Dendritic cell treated with granulocyte-macrophage colony-stimulating factor and Interleukin-4, amounts not matched to agents 40 ng/mL and 50 ng/mL, for 4 days (primary cell): ENCODE measurements at regions not wholly inside any gene's neighbourhood (a gene's known extent, or its start where the extent isn't known, plus 50 kb on each side); places are given as distances from the start of the nearest gene placed in this dataset.
"Not testable (repeated sequence)": the region's sequence is repeated elsewhere in the genome, so short reads cannot be mapped to it uniquely, and the experiment has no call there.

Experiments
- H3K27ac Mint-ChIP-seq: one replicate; pipeline ENCODE4 v1.8.0; 2022; ENCODE audit warnings: mild to moderate bottlenecking, mixed read lengths
- H3K27me3 Mint-ChIP-seq: one replicate; pipeline ENCODE4 v1.8.0; 2022; ENCODE audit warnings: mild to moderate bottlenecking, mixed read lengths
- H3K36me3 Mint-ChIP-seq: one replicate; pipeline ENCODE4 v1.8.0; 2022; ENCODE audit warnings: low read depth, mixed read lengths
- H3K4me1 Mint-ChIP-seq: one replicate; pipeline ENCODE4 v1.8.0; 2022; ENCODE audit warnings: low read depth, mixed read lengths
- H3K4me3 Mint-ChIP-seq: one replicate; pipeline ENCODE4 v1.8.0; 2022; ENCODE audit warnings: mild to moderate bottlenecking, moderate library complexity, mixed read lengths
- H3K9me3 Mint-ChIP-seq: one replicate; pipeline ENCODE4 v1.8.0; 2022; ENCODE audit warnings: mixed read lengths
- intact Hi-C: fragments of 100-400 bp; cut with micrococcal nuclease; formaldehyde crosslinking; loops from one replicate; pipeline ENCODE4 v1.15.0; 2022

DNA sequence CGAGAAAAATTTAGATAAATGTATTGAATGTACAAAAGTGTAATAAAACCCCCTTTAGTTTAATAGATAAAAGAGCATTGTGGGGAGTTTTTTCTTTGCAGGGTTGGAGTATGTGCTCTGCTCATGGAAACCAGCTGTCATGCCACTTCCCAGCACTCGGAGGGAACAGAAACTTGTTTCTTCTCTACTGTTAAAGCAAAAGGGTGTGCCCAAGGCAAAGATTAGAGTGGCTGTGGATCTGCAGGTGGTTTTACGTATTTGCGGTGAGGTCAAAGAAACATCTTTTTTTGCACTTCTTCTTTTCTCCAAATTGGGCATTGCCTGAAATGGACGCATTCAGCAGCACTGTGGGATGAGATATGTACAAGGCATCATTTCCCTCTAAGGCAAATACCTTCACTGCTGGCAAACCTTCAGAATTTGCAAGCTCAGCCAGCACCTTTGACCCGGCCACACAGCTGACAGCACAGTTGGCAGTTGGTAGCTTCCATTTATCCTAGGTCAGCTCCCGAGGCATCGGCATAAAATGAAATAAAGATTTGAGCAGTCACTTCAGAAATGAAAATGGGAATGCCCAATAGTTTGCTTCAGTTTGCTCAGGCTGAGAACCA lies 178.4 kb upstream of the EYA4 start:
- Mint-ChIP-seq H3K27ac (no peak overlapping the region), H3K36me3 (no peaks in the 10 kb centered on the region), H3K9me3 (no peaks in the 10 kb centered on the region), H3K27me3 (no peaks in the 10 kb centered on the region), H3K4me3 (no peak overlapping the region), H3K4me1 (no peaks in the 10 kb centered on the region)
- intact Hi-C loops, result no loop called here

DNA sequence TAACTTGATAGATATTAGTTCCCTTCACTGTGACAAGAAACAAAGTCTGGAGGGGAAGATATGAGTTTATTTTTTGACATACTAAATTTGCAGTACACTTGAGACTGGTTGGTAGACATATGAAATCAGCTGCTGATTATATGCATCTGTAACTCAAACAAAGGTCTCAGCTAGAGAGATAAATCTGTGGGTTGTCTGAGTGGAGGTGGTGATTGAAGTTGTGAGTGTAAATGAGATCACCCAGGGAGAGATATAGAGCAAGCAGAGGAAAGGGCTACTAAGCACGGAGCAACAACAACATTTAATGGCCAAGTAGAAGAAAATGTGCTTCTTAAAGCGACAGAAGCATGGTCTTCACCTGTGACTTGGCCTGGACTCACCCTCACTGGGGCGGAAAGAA lies 173.2 kb upstream of the EYA4 start:
- Mint-ChIP-seq H3K36me3 (no peaks in the 10 kb centered on the region), H3K27ac (no peak overlapping the region), H3K27me3 (no peaks in the 10 kb centered on the region), H3K4me3 (no peak overlapping the region), H3K4me1 (no peaks in the 10 kb centered on the region), H3K9me3 (no peaks in the 10 kb centered on the region)
- intact Hi-C loops, result no loop called here

DNA sequence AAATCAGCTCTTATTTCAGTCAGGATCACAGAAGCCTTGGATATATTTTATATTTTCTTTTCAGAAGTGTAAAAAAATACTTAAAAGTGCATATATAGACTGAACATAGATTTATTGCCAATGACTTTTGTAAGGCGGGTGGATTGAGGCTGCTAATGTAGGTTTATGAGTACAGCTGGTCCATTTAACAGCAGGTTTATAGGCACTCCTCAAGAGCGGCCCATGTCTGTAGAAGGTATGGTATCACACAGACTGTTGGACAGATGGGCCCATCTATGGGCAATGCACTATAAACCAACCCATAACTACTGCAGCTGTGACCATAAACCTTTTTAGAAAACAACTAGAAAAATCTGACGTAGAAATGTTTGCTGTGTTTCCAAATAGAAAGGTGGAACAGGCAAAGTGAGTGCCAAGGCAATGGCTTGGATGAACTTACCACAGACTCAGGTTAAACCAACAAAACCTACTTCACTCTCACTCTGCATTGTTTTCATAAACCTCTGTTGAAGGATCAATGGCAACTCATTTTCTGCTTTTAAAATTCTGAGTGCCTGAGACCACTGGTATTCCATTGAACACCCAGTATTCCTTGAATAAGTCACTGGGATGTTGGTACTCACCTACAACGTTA lies 170.6 kb upstream of the EYA4 start:
- Mint-ChIP-seq H3K27ac (no peak overlapping the region), H3K4me3 (no peak overlapping the region), H3K4me1 (no peaks in the 10 kb centered on the region), H3K9me3 (no peaks in the 10 kb centered on the region), H3K27me3 (no peaks in the 10 kb centered on the region), H3K36me3 (no peaks in the 10 kb centered on the region)
- intact Hi-C loops, result no loop called here

DNA sequence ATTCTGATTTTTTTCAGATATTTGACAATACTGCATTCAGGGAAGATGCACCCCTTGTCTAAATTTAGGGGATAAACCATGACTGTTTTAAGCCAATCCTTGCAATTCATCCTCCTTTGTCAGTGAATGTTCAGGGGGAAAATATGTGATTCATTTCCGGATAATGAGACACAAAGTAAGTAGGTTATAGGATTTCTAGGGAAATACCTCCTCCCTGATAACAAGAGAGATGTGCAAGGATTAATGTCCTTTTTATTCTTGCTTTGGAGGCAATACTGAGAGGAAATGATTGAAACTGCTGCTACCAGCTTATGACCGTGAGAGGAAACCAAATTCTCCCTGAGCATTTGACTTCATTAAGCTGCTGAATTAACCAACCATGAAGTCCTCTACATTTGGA lies 161.3 kb upstream of the EYA4 start:
- intact Hi-C loops, result no loop called here
- no peak overlapping the region for H3K27ac Mint-ChIP-seq
- no peaks in the 10 kb centered on the region for H3K9me3 Mint-ChIP-seq
- no peaks in the 10 kb centered on the region for H3K4me1 Mint-ChIP-seq
- H3K4me3 Mint-ChIP-seq, result no peak overlapping the region
- H3K27me3 Mint-ChIP-seq, result no peaks in the 10 kb centered on the region
- no peaks in the 10 kb centered on the region for H3K36me3 Mint-ChIP-seq

DNA sequence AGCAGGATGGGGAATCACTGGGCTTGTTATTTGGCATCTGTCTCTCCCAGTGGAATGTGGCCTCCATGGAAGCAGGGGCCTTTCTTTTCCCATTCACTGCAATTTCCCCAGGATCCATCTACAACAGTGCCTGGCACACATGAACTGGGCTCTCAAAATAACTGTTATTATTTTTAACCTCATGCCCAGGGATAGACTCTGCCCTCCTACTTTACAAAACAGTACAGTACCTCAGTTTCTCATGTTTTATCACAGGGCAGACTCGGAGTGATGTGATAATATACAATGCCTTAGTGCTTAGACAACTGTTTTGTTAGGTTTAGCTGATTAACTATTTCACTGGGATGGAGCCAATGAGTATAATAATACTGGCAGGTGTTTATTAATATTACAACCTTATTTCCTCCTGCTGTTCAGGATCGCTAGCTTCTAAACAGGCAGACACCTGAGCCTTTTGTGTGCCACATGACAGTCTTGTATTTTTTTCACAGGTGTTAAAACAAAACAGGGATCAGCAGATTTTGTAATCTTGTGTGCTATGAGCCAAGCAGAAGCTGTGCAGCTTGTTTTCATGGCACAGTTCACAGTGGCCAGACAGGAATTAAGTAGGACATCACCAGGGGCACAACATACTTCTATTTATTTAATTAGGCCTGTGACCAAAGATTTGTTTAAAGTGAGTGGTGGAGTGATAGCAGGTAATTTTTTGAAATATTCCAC lies 157.7 kb upstream of the EYA4 start:
- intact Hi-C loops, result no loop called here
- H3K27ac Mint-ChIP-seq, result no peak overlapping the region
- H3K4me3 Mint-ChIP-seq, result no peak overlapping the region
- no peaks in the 10 kb centered on the region for H3K4me1 Mint-ChIP-seq
- H3K36me3 Mint-ChIP-seq, result no peaks in the 10 kb centered on the region
- H3K27me3 Mint-ChIP-seq, result no peaks in the 10 kb centered on the region
- no peaks in the 10 kb centered on the region for H3K9me3 Mint-ChIP-seq

DNA sequence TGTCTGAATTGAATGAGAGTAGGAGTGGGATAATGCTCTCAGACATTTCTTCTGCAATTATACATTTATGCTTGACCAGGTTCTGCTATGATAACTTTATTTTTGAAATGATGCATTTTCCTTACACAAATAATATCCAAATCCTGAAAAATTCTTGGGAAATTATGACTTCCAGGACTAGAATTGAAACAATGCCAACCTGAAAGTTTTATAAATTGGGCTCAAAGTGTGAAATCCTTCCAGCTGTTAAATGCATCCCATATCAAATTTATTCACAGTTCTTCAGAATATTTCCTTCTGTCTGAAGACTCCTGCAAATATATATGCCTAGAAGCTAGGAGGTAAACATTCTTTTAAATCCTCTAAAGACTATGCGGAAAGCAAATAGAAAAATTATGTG lies 155.7 kb upstream of the EYA4 start:
- H3K27ac Mint-ChIP-seq, result no peak overlapping the region
- no peaks in the 10 kb centered on the region for H3K4me1 Mint-ChIP-seq

DNA sequence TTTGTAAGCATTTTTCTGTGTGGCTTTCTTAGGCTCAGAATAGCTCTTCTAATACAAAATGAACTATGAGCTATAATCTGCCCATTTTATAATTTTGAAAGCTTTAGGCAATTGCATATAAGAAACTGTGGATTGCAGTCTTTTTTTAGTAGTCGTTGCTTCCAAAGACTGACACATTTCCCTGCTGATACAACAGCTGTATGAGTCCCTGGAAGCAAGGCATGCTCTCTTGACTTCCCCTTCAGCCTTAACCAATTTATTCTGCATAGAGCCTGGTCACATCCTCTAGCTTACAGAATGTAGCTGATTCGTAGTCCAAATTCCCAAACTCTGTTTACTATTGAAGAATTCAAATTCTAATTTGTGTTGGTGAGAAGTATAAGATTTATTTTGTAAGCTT lies 155.3 kb upstream of the EYA4 start:
- Mint-ChIP-seq H3K4me1 (no peaks in the 10 kb centered on the region), H3K4me3 (no peak overlapping the region), H3K36me3 (no peaks in the 10 kb centered on the region), H3K9me3 (no peaks in the 10 kb centered on the region), H3K27me3 (no peaks in the 10 kb centered on the region), H3K27ac (no peak overlapping the region)
- intact Hi-C loops, result no loop called here

More for the DNA sequence above, 155.7 kb upstream of the EYA4 start:
- Mint-ChIP-seq H3K27me3 (no peaks in the 10 kb centered on the region), H3K9me3 (no peaks in the 10 kb centered on the region), H3K4me3 (no peak overlapping the region), H3K36me3 (no peaks in the 10 kb centered on the region)
- intact Hi-C loops, result no loop called here

DNA sequence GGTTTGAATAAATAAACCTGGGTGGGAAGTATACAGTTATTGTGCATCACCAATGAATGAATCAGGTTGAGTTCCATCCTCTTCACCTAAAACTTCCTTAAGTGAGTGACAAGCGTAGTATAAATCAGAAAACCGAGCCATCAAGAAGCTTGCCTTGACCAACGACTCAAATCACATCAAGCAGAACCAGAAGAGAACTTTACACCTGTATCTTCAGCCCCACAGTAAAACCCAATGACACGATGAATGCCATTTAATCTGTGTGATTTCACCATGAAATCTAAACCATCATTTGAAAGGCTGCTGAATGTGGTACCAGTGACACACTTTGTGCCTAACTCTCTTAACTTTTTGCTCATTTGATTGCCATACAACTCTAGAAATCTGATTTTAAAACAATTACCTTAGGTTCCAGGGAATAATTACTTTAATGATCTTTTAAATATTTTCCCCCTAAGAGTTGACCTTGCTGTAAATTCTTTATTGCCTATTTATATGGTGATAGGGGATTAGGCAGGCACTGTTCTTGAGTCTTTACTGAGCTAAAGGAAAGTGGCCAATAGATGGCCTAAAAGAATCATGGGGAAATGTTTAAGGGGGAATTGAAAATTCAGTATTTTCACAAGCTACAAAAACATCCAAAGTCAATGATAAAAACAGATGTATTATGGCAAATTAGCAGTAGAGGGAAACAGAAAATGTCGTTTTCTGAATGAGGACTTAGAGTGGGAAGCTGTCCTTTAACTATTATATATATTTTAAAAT lies 152.0 kb upstream of the EYA4 start:
- H3K27me3 Mint-ChIP-seq, result no peaks in the 10 kb centered on the region
- H3K4me3 Mint-ChIP-seq, result no peak overlapping the region
- H3K4me1 Mint-ChIP-seq, result no peaks in the 10 kb centered on the region
- no peaks in the 10 kb centered on the region for H3K9me3 Mint-ChIP-seq
- intact Hi-C loops, result no loop called here
- H3K27ac Mint-ChIP-seq, result no peak overlapping the region
- no peaks in the 10 kb centered on the region for H3K36me3 Mint-ChIP-seq

DNA sequence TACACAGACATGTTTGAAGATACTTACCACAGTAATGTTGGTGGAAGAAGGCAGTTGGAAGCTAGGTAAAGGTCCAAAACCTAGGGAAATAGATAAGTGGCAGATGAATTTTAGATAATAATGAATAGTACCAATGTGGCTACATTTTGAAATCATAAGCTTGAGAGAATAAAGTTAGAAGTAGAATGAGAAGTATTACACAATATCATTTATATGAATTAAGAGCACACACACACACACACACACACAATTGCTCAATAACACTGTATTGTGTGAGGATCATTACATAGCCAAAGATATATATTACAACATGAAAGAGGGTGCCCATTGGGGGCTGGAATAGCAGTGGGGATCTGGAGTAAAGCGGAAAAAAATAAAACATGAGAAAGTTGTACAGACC lies 149.0 kb upstream of the EYA4 start:
- no peaks in the 10 kb centered on the region for H3K4me1 Mint-ChIP-seq
- intact Hi-C loops, result no loop called here
- H3K36me3 Mint-ChIP-seq, result no peaks in the 10 kb centered on the region

GRCh38 chr6:133092771-133093170 lies 148.4 kb upstream of the EYA4 start:
- intact Hi-C loops, result no loop called here
- no peaks in the 10 kb centered on the region for H3K36me3 Mint-ChIP-seq
- no peaks in the 10 kb centered on the region for H3K27me3 Mint-ChIP-seq
- H3K4me1 Mint-ChIP-seq, result no peaks in the 10 kb centered on the region
- H3K27ac Mint-ChIP-seq, result no peak overlapping the region
- no peaks in the 10 kb centered on the region for H3K9me3 Mint-ChIP-seq
- H3K4me3 Mint-ChIP-seq, result no peak overlapping the region

More for the DNA sequence above, 149.0 kb upstream of the EYA4 start:
- Mint-ChIP-seq H3K4me3 (no peak overlapping the region), H3K27me3 (no peaks in the 10 kb centered on the region), H3K27ac (no peak overlapping the region), H3K9me3 (no peaks in the 10 kb centered on the region)

GRCh38 chr6:133093211-133093610 lies 147.9 kb upstream of the EYA4 start:
- H3K27me3 Mint-ChIP-seq, H3K4me3 Mint-ChIP-seq, H3K9me3 Mint-ChIP-seq, intact Hi-C loops, H3K4me1 Mint-ChIP-seq, H3K36me3 Mint-ChIP-seq, H3K27ac Mint-ChIP-seq: not testable (repeated sequence)

DNA sequence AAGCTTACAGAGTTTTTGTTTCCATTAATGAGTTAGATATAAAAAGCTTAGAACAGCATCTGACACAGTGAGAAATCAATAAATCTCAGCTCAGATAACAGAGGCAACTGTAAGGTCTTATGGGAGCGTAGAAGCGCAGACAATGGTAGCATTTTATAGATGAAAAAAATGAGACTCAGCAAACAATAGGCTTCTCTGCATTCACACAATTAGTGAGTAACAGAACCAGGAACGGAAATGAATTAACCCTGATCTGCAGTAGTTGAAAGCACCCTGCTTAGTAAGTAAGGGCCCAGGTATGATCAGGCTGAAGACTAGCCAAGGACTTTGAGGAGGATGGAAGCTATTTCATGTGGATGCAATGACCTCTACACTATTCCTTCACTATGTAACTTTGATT lies 147.2 kb upstream of the EYA4 start:
- H3K9me3 Mint-ChIP-seq, result no peaks in the 10 kb centered on the region
- intact Hi-C loops, result no loop called here
- H3K4me3 Mint-ChIP-seq, result no peak overlapping the region
- H3K4me1 Mint-ChIP-seq, result no peaks in the 10 kb centered on the region
- H3K36me3 Mint-ChIP-seq, result no peaks in the 10 kb centered on the region
- no peak overlapping the region for H3K27ac Mint-ChIP-seq
- no peaks in the 10 kb centered on the region for H3K27me3 Mint-ChIP-seq

GRCh38 chr6:133097208-133097607 lies 143.9 kb upstream of the EYA4 start:
- Mint-ChIP-seq H3K4me3 (no peak overlapping the region), H3K27ac (no peak overlapping the region), H3K4me1 (no peaks in the 10 kb centered on the region), H3K27me3 (no peaks in the 10 kb centered on the region), H3K36me3 (no peaks in the 10 kb centered on the region), H3K9me3 (no peaks in the 10 kb centered on the region)
- intact Hi-C loops, result no loop called here

GRCh38 chr6:133099573-133099972 lies 141.6 kb upstream of the EYA4 start:
- no peaks in the 10 kb centered on the region for H3K4me1 Mint-ChIP-seq
- no peak overlapping the region for H3K27ac Mint-ChIP-seq
- H3K36me3 Mint-ChIP-seq, result no peaks in the 10 kb centered on the region
- H3K4me3 Mint-ChIP-seq, result no peak overlapping the region
- intact Hi-C loops, result no loop called here
- H3K27me3 Mint-ChIP-seq, result no peaks in the 10 kb centered on the region
- H3K9me3 Mint-ChIP-seq, result no peaks in the 10 kb centered on the region
